ENCODE measurements at regions not wholly inside any gene's neighbourhood (a gene's known extent, or its start where the extent isn't known, plus 50 kb on each side); places are given as distances from the start of the nearest gene placed in this dataset.

DNA sequence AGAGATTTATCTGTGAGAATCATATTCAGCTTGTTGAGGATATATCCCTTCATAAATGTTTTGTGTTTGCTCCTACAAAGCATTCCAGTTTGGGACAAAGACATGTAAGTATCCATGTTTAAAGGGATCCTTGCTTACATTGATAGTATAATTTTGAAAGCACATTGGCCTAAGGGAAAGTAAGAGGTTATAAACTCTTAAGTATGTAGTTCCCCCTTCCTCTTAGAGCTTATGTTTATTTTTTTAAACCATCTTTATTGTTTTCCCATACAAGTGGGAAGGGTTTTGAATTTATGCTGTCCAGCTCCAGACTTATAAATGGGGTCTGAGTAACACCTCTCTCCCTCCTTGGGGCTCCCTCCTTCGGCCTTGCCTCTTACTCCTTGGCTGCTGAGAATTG is 481.5 kb downstream of the LMO4 start:
- TF ChIP-seq, protein P1, sequence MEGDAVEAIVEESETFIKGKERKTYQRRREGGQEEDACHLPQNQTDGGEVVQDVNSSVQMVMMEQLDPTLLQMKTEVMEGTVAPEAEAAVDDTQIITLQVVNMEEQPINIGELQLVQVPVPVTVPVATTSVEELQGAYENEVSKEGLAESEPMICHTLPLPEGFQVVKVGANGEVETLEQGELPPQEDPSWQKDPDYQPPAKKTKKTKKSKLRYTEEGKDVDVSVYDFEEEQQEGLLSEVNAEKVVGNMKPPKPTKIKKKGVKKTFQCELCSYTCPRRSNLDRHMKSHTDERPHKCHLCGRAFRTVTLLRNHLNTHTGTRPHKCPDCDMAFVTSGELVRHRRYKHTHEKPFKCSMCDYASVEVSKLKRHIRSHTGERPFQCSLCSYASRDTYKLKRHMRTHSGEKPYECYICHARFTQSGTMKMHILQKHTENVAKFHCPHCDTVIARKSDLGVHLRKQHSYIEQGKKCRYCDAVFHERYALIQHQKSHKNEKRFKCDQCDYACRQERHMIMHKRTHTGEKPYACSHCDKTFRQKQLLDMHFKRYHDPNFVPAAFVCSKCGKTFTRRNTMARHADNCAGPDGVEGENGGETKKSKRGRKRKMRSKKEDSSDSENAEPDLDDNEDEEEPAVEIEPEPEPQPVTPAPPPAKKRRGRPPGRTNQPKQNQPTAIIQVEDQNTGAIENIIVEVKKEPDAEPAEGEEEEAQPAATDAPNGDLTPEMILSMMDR (conservative IDR thresholded peaks at IDR 0.05), result no peak
- 87% methylated on average over 1 of the region's 1 CpG; no CpG with 5 or more reads in 1 of the 2 experiments for WGBS, 2 experiments (ENCODE audit: insufficient coverage in 1 of 2, insufficient read length in 1 of 2)
- H3K4me1 ChIP-seq (ENCODE audit: control insufficient read depth, insufficient read depth, low read length), result no peaks in the 10 kb centered on the region
- Mint-ChIP-seq H3K36me3 (ENCODE audit: low read depth) (no peaks in the 10 kb centered on the region), H3K27ac (no peak overlapping the region), H3K4me3 (no peak overlapping the region), H3K4me1 (no peaks in the 10 kb centered on the region), H3K9me3 (no peaks in the 10 kb centered on the region), H3K27me3 (ENCODE audit: insufficient read depth) (no peaks in the 10 kb centered on the region)
- no peak for DNase-seq
- no peaks in the 10 kb centered on the region for H3K36me3 ChIP-seq (ENCODE audit: control insufficient read depth, insufficient read depth, low read length)
- H3K9me3 ChIP-seq (ENCODE audit: control insufficient read depth, low read length), result no peaks in the 10 kb centered on the region
- H3K27me3 ChIP-seq (ENCODE audit: control insufficient read depth, insufficient read depth, low read length, poor library complexity, severe bottlenecking), result no peaks in the 10 kb centered on the region
- H3K9ac ChIP-seq (ENCODE audit: extremely low read depth, low read length, poor library complexity, severe bottlenecking), result no peak overlapping the region
- no peak overlapping the region for H3K4me3 ChIP-seq (ENCODE audit: low read length)
- no peak overlapping the region for H3K27ac ChIP-seq (ENCODE audit: low read depth, low read length)

DNA sequence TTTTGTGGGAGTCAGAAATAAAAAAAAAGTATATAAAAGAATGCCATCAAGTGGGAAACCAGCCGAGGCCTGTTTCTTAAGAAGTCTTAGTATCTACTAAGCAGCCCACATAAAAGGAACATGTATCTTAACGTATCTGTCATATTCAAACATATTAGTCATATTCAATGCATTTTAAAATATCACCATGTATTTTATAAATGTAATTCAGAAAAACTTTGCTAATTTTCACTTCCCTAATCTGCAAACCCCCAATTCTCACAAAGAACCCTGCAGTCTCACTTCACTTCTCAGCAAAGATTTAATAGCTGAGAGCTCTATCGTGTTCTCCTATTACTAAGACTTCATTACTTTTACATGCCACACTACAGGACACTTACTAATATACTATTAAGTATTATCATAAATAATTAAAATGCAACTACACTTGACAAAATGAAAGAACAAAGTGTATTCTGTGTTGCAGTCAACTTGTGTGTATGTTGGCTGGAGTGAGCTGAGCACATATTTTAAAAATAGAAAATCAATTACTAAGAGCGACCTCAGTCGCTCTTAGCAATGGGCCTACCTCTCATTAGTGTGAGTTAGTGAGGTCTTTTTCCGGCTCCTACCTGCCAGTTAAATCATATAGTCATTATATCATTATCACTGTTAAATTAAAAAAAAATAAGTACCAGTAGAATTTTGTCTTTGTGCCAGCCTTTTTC is 484.3 kb downstream of the LMO4 start:
- 98% methylated on average over 3 of the region's 6 CpGs; no CpG with 5 or more reads in 1 of the 2 experiments for WGBS, 2 experiments (ENCODE audit: insufficient coverage in 1 of 2, insufficient read length in 1 of 2)
- no peak overlapping the region for H3K27ac ChIP-seq (ENCODE audit: low read depth, low read length)
- H3K4me1 ChIP-seq (ENCODE audit: control insufficient read depth, insufficient read depth, low read length), result no peaks in the 10 kb centered on the region
- Mint-ChIP-seq H3K27ac (no peak overlapping the region), H3K4me3 (no peak overlapping the region), H3K27me3 (ENCODE audit: insufficient read depth) (no peaks in the 10 kb centered on the region), H3K36me3 (ENCODE audit: low read depth) (no peaks in the 10 kb centered on the region), H3K4me1 (no peaks in the 10 kb centered on the region), H3K9me3 (no peaks in the 10 kb centered on the region)
- no peak for DNase-seq
- no peaks in the 10 kb centered on the region for H3K27me3 ChIP-seq (ENCODE audit: control insufficient read depth, insufficient read depth, low read length, poor library complexity, severe bottlenecking)
- no peak overlapping the region for H3K4me3 ChIP-seq (ENCODE audit: low read length)
- no peak overlapping the region for H3K9ac ChIP-seq (ENCODE audit: extremely low read depth, low read length, poor library complexity, severe bottlenecking)
- no peaks in the 10 kb centered on the region for H3K9me3 ChIP-seq (ENCODE audit: control insufficient read depth, low read length)
- TF ChIP-seq, protein P1 (conservative IDR thresholded peaks at IDR 0.05), result no peak
- H3K36me3 ChIP-seq (ENCODE audit: control insufficient read depth, insufficient read depth, low read length), result no peaks in the 10 kb centered on the region

DNA sequence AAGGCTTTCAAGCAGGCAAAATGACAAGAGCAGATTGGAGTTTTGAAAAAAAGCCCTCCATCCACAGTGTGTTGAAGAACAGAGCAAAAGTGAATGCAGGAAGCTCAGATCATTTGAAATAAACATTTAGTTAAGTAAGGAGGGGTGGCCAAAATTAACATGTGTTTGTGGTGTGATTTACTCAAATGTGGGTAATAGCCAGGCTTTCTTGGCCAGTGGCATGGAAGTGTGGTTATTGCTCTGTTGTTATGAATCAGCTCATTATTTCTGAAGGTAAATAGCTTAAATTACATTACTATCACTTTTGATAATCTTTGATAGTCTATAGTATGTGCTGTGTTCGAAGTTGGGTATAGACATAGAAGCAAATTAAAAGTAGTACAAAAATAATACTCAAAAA is 485.9 kb downstream of the LMO4 start:
- WGBS, 2 experiments (ENCODE audit: insufficient coverage in 1 of 2, insufficient read length in 1 of 2), result no CpG with 5 or more reads among the region's 1 CpG
- no peak overlapping the region for H3K4me3 Mint-ChIP-seq
- H3K27me3 Mint-ChIP-seq (ENCODE audit: insufficient read depth), result no peaks in the 10 kb centered on the region
- Histone ChIP-seq H3K9me3 (ENCODE audit: control insufficient read depth, low read length) (no peaks in the 10 kb centered on the region), H3K36me3 (ENCODE audit: control insufficient read depth, insufficient read depth, low read length) (no peaks in the 10 kb centered on the region), H3K4me1 (ENCODE audit: control insufficient read depth, insufficient read depth, low read length) (no peaks in the 10 kb centered on the region), H3K4me3 (ENCODE audit: low read length) (no peak overlapping the region), H3K27me3 (ENCODE audit: control insufficient read depth, insufficient read depth, low read length, poor library complexity, severe bottlenecking) (no peaks in the 10 kb centered on the region), H3K9ac (ENCODE audit: extremely low read depth, low read length, poor library complexity, severe bottlenecking) (no peak overlapping the region), H3K27ac (ENCODE audit: low read depth, low read length) (no peak overlapping the region)
- DNase-seq, result no peak
- TF ChIP-seq, protein P1 (conservative IDR thresholded peaks at IDR 0.05), result no peak
- no peaks in the 10 kb centered on the region for H3K4me1 Mint-ChIP-seq
- H3K9me3 Mint-ChIP-seq, result no peaks in the 10 kb centered on the region
- H3K36me3 Mint-ChIP-seq (ENCODE audit: low read depth), result no peaks in the 10 kb centered on the region
- H3K27ac Mint-ChIP-seq, result no peak overlapping the region
